HS-5 (cell line): ENCODE measurements at regions not wholly inside any gene's neighbourhood (a gene's known extent, or its start where the extent isn't known, plus 50 kb on each side); places are given as distances from the start of the nearest gene placed in this dataset.
"Not testable (repeated sequence)": the region's sequence is repeated elsewhere in the genome, so short reads cannot be mapped to it uniquely, and the experiment has no call there.

ENCODE experiments used
- DNase-seq: peaks from one replicate; pipeline ENCODE4 v3.0.0-alpha.2; 2012; ENCODE audit warnings: low read depth

GRCh38 chr2:53536583-53537361 lies 230.8 kb upstream of the CHAC2 start:
- DNase-seq = no peak

- DNase-seq = no peak
Observed at GRCh38 chr2:53535234-53535840, 232.3 kb upstream of the CHAC2 start.

DNA sequence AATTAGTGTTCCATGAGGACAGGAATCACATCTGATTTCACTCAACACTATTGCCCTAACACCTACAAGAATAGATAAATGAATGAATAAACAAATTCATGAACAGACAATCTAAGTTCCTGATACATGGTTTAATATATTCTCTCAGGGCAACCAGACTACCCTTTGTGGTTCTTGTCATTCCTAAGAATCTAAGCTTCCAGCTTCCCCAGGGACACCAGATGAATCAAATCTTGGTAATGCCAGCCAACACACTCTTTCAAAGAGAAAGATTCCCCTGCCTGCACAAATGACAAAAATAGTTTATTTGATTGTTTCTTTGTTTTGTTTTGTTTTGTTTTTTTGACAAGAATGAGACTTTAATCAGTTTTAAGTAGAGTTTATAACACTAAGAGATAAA lies 237.5 kb upstream of the CHAC2 start:
- no peak for DNase-seq

- DNase-seq = no peak
Observed at GRCh38 chr2:53527056-53527455, 240.5 kb upstream of the CHAC2 start.

DNA sequence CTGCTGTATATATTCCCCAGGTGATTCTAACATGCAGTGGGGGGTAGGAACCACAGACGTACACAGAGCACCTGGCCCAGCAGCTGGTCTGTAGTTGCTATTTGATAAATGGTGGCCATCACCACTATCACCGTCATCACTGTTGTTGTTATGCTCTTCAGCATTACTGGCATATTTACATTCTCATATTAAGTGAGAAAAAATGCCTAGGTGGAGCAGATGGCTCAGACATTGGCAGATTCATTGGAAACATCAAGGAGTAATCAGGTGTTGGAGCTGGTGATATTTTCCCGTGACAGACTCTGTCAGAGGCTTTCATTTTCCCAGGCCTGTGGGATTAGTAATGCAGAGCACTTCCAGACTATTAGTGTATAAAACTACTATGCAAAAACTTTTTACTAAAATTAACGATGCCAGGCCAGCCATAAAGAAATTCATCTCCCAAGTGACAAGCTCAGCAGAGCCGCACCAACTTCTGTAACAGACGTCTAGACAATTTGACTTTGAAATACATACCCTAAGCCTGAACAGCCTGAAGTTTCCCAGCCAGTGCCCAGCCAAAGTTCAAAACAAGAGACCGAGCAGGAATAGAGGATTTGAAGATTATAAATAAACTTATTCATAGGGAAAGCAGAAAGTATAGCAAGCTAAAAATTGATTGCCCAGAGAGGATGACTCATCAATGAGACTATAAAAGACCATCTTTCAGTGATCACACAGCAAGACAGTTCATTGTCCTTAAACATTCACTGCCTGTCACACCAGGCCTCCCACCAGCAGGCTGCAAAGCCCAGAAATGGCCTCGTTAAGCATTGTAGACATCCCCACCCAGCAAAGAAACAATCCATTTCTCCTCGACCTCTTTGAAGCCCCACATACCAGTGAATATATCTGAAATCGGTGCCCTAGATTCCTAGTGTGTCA lies 247.4 kb upstream of the CHAC2 start:
- DNase-seq = no peak

- DNase-seq = no peak
Observed at GRCh38 chr2:53517406-53517805, 250.2 kb upstream of the CHAC2 start.

DNA sequence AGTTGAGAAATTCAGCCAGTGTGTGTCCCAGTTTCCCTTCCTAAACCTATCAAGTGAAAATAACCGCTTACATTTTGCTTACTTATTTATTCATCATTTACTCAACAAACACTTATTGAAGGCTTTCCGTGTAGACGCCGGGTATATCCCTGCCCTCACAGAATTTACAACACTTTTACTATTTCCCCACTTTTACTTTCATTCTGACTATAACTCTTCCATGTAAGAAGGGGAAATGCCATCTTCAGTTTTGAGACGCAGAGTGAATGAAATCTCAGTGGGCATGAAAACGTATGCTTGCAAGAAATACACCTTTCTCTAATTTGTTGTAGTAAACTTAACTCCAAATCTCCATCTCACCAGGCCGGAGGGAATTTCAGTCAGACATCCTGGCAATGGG lies 251.0 kb upstream of the CHAC2 start:
- DNase-seq = no peak

GRCh38 chr2:53515435-53516332 lies 251.9 kb upstream of the CHAC2 start:
- DNase-seq = no peak

DNA sequence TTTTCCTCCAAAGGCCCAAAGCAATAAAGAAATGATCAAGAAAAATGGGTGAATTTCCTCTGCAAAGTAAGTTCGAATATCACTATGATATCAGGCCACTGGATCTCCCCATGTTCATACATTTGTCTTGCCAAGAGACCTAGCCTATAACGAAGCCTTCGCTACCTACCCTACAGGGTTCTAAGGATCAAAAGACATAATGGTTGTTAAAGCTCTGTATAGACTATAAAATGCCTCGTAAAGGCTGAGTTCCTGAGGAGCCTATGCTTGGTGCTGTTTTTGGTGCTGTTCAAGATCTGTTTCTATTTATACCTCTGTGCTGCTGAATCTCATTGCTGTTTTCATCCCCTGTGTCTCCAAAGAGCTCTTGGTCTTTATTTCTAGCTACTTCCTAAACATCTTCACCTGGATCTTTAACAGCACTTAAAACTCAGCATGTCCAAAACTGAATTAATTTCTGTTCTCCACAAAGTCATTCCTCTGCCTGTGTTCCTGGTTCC lies 254.4 kb upstream of the CHAC2 start:
- DNase-seq = no peak

- DNase-seq = no peak
Observed at GRCh38 chr2:53512071-53512826, 255.4 kb upstream of the CHAC2 start.

GRCh38 chr2:53511549-53511948 lies 256.1 kb upstream of the CHAC2 start:
- no peak for DNase-seq

GRCh38 chr2:53510401-53510800 lies 257.2 kb upstream of the CHAC2 start:
- DNase-seq = no peak

GRCh38 chr2:53509831-53510388 lies 257.7 kb upstream of the CHAC2 start:
- DNase-seq = no peak

- no peak for DNase-seq
Observed at GRCh38 chr2:53508667-53509066, 258.9 kb upstream of the CHAC2 start.

DNA sequence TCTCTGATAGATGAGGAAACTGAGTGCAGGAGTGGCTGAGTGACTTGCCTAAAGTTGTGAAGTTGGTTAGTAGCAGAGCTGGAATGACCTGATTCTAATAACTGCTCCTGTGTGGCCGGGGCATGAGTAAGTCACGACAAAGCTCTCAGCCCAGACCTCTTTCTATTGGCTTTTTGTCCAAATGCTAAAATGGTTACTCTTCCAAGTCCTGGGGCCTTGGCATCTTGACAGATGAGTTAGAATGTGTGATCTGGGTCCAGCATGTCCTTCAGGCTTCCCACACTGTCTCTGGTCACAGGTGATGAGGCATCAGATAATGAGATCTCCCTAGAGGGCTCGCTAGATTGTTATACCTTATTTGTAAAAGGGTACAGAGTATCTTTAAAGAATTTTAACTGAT lies 260.5 kb upstream of the CHAC2 start:
- DNase-seq = not testable (repeated sequence)

GRCh38 chr2:53505826-53506225 lies 261.8 kb upstream of the CHAC2 start:
- no peak for DNase-seq

GRCh38 chr2:53504507-53504906 lies 263.1 kb upstream of the CHAC2 start:
- no peak for DNase-seq

GRCh38 chr2:53500181-53500580 lies 267.4 kb upstream of the CHAC2 start:
- DNase-seq = no peak

- no peak for DNase-seq
Observed at GRCh38 chr2:53498210-53498609, 269.4 kb upstream of the CHAC2 start.

DNA sequence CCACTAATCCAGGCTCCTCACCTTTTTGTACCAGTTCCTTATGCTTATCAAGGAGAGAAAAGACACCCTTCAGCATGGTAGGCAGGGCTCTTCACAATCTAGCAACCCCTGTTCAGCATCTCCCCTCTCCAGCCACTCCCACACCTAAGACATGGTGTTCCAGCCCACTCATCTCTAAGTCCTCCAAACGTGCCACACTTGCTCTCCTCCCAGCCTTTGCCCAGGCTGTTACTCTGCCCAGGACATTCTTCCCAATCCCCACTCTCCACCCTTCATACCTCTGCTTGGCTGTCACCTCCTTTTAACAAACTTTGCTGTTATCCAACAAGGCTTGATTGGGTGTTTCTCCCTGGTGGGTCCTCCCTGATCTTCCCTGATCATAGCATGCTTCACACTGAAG lies 270.6 kb upstream of the CHAC2 start:
- no peak for DNase-seq

DNA sequence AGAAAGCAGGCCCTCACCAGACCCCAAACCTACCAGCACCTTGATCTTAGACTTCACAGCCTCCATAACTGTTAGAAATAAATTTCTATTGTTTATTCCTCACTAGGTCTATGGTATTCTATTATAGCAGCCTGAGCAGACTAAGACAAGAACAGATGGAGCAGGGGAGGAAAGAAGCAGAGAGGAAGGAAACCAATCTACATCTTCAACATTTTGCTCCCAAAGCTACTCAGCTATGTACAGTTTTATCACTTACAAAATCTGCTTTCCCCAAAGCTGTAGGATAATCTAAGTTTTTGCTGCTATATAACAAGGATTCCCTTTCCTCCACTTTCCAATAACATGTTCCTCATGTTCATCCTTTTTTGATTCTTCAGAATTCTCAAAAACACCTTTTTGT lies 274.4 kb upstream of the CHAC2 start:
- DNase-seq = no peak
